Hepatocyte (in vitro differentiated cells): ENCODE measurements at regions not wholly inside any gene's neighbourhood (a gene's known extent, or its start where the extent isn't known, plus 50 kb on each side); places are given as distances from the start of the nearest gene placed in this dataset.

ENCODE experiments used
- DNase-seq: peaks from one replicate; pipeline ENCODE4 v3.0.0-alpha.2; 2016; ENCODE audit warnings: low spot score
- H2AFZ ChIP-seq: fragments of 200-600 bp; sonication (generic); 2 replicates; pipeline ENCODE4 v1.6.0; 2016; ENCODE audit warnings: antibody characterized with exemption, mild to moderate bottlenecking
- H3K27ac ChIP-seq: fragments of 200-600 bp; sonication (generic); 2 replicates; pipeline ENCODE4 v1.5.1; 2016; ENCODE audit warnings: mild to moderate bottlenecking
- H3K27me3 ChIP-seq: fragments of 200-600 bp; sonication (generic); 2 replicates; pipeline ENCODE4 v1.6.1; 2016
- H3K36me3 ChIP-seq: fragments of 200-600 bp; sonication (generic); replicated peaks from 2 replicates; pipeline ENCODE4 v1.5.1; 2016; ENCODE audit warnings: low read depth; ENCODE audit not compliant: insufficient read depth
- H3K4me1 ChIP-seq: fragments of 200-600 bp; sonication (generic); 2 replicates; pipeline ENCODE4 v1.5.1; 2016; ENCODE audit warnings: mild to moderate bottlenecking, moderate library complexity; ENCODE audit not compliant: insufficient read depth
- H3K4me2 ChIP-seq: fragments of 200-600 bp; sonication (generic); 2 replicates; pipeline ENCODE4 v1.6.0; 2016
- H3K4me3 ChIP-seq: fragments of 200-600 bp; sonication (generic); 2 replicates; pipeline ENCODE4 v1.5.1; 2016; ENCODE audit warnings: mild to moderate bottlenecking
- H3K79me2 ChIP-seq: fragments of 200-600 bp; sonication (generic); 2 replicates; pipeline ENCODE4 v1.6.0; 2017; ENCODE audit warnings: mild to moderate bottlenecking
- H3K9me2 ChIP-seq: fragments of 200-600 bp; sonication (generic); replicated peaks from 2 replicates; pipeline ENCODE4 v1.6.0; 2017; ENCODE audit warnings: mild to moderate bottlenecking; ENCODE audit not compliant: insufficient read depth
- H3K9me3 ChIP-seq: fragments of 200-600 bp; sonication (generic); 2 replicates; pipeline ENCODE4 v1.5.1; 2016; ENCODE audit warnings: low read depth, mild to moderate bottlenecking
- H4K20me1 ChIP-seq: fragments of 200-600 bp; sonication (generic); 2 replicates; pipeline ENCODE4 v1.6.0; 2016; ENCODE audit warnings: mild to moderate bottlenecking; ENCODE audit not compliant: insufficient read depth, poor library complexity, severe bottlenecking
- CTCF ChIP-seq: fragments of 200-600 bp; sonication (generic); IDR thresholded peaks from 2 replicates; pipeline ENCODE4 v1.5.1; 2016; ENCODE audit warnings: antibody characterized with exemption, mild to moderate bottlenecking; ENCODE audit not compliant: poor library complexity
- EZH2 ChIP-seq: fragments of 200-600 bp; sonication (generic); IDR thresholded peaks from 2 replicates; pipeline ENCODE4 v1.6.1; 2016; ENCODE audit warnings: antibody characterized with exemption, mild to moderate bottlenecking, borderline replicate concordance
- EZH2phosphoT487 ChIP-seq: fragments of 200-600 bp; sonication (generic); IDR thresholded peaks from one replicate; pipeline ENCODE4 v1.6.1; 2018; ENCODE audit warnings: antibody characterized with exemption, mild to moderate bottlenecking, low read depth, moderate library complexity; ENCODE audit not compliant: unreplicated experiment, severe bottlenecking
- WGBS: methylation state at CpG from one replicate; pipeline ENCODE4 v1.1.6; 2016; ENCODE audit warnings: low lambda C conversion rate; ENCODE audit errors: missing lambda C conversion rate; 5-methylcytosine and 5-hydroxymethylcytosine counted together

- no peaks in the 10 kb centered on the region for H3K79me2 ChIP-seq
- no peak overlapping the region for H2AFZ ChIP-seq
- H3K9me2 ChIP-seq: no peaks in the 10 kb centered on the region
- H3K4me2 ChIP-seq: no peak overlapping the region
- no peaks in the 10 kb centered on the region for H3K27me3 ChIP-seq
- TF ChIP-seq EZH2phosphoT487 (no peak), CTCF (no peak), EZH2 (no peak)
- DNase-seq: no peak
- H3K27ac ChIP-seq: no peak overlapping the region
- H3K4me1 ChIP-seq: no peaks in the 10 kb centered on the region
- no peaks in the 10 kb centered on the region for H3K9me3 ChIP-seq
- H3K36me3 ChIP-seq: no peaks in the 10 kb centered on the region
- 90% methylated on average over 4 of the region's 4 CpGs for WGBS
- no peaks in the 10 kb centered on the region for H4K20me1 ChIP-seq
- H3K4me3 ChIP-seq: no peak overlapping the region
These were observed 206.6 kb upstream of the GYPA start for GRCh38 chr4:144347121-144347520.

GRCh38 chr4:144350706-144351105, 210.2 kb upstream of the GYPA start:
- no peak for DNase-seq
- Histone ChIP-seq H3K4me2 (no peak overlapping the region), H3K4me1 (peaks cover 5% of the 10 kb centered on the region), H4K20me1 (no peaks in the 10 kb centered on the region), H3K9me2 (no peaks in the 10 kb centered on the region), H3K27ac (no peak overlapping the region), H3K9me3 (no peaks in the 10 kb centered on the region), H3K79me2 (no peaks in the 10 kb centered on the region), H3K36me3 (no peaks in the 10 kb centered on the region), H2AFZ (no peak overlapping the region), H3K4me3 (no peak overlapping the region), H3K27me3 (no peaks in the 10 kb centered on the region)
- WGBS: 88% methylated on average over 2 of the region's 2 CpGs
- no peak for TF ChIP-seq EZH2
- TF ChIP-seq CTCF: no peak
- no peak for TF ChIP-seq EZH2phosphoT487

GRCh38 chr4:144351306-144351705, 210.8 kb upstream of the GYPA start:
- Histone ChIP-seq H3K79me2 (no peaks in the 10 kb centered on the region), H3K4me1 (peaks cover 10% of the 10 kb centered on the region), H3K27ac (no peak overlapping the region), H3K27me3 (no peaks in the 10 kb centered on the region), H3K4me3 (no peak overlapping the region), H3K9me2 (no peaks in the 10 kb centered on the region), H4K20me1 (no peaks in the 10 kb centered on the region), H2AFZ (no peak overlapping the region), H3K36me3 (no peaks in the 10 kb centered on the region), H3K4me2 (no peak overlapping the region), H3K9me3 (no peaks in the 10 kb centered on the region)
- TF ChIP-seq EZH2phosphoT487: no peak
- TF ChIP-seq CTCF: no peak
- TF ChIP-seq EZH2: no peak
- WGBS: 85% methylated on average over 3 of the region's 3 CpGs
- no peak for DNase-seq

- peaks cover 26% of the 10 kb centered on the region for H3K4me1 ChIP-seq
- H3K79me2 ChIP-seq: no peaks in the 10 kb centered on the region
- DNase-seq: no peak
- no peaks in the 10 kb centered on the region for H3K9me2 ChIP-seq
- H4K20me1 ChIP-seq: no peaks in the 10 kb centered on the region
- H3K27ac ChIP-seq: no peak overlapping the region
- no peak for TF ChIP-seq CTCF
- no peaks in the 10 kb centered on the region for H3K9me3 ChIP-seq
- H3K27me3 ChIP-seq: no peaks in the 10 kb centered on the region
- WGBS: 65% methylated on average over 5 of the region's 5 CpGs
- no peak overlapping the region for H3K4me3 ChIP-seq
- no peak overlapping the region for H2AFZ ChIP-seq
- no peaks in the 10 kb centered on the region for H3K36me3 ChIP-seq
- H3K4me2 ChIP-seq: no peak overlapping the region
These were observed 212.8 kb upstream of the GYPA start for GRCh38 chr4:144353292-144353691.
